ENCODE measurements at regions not wholly inside any gene's neighbourhood (a gene's known extent, or its start where the extent isn't known, plus 50 kb on each side); places are given as distances from the start of the nearest gene placed in this dataset.

DNA sequence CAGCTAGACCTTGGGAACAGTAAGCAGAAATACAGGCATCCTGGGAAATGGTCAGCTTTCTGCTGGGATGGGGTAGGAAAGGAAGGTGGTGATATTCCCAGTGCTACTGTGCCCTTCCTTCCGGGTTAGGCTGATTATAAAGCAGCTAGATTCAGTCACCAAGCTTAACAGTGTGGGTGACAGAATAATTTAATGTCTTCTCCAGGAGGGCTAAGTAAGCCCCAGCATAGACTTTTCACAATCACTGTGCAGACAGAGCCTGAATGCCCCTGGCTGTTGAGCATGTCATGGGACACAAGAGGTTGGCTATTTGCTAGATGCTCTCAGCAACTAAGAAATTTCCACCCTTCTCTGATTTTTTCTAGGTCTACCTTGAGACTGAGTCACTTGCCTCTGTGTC is 513.0 kb downstream of the TOX3 start:
- TF ChIP-seq SPI1 (IDR thresholded peaks at IDR 0.05; ENCODE audit: borderline replicate concordance, low read depth) (no peak), POLR2AphosphoS5 (IDR thresholded peaks at IDR 0.05; ENCODE audit: low read depth) (no peak), GABPA (IDR thresholded peaks at IDR 0.05; ENCODE audit: low read depth) (no peak)
- TF ChIP-seq, protein P1, sequence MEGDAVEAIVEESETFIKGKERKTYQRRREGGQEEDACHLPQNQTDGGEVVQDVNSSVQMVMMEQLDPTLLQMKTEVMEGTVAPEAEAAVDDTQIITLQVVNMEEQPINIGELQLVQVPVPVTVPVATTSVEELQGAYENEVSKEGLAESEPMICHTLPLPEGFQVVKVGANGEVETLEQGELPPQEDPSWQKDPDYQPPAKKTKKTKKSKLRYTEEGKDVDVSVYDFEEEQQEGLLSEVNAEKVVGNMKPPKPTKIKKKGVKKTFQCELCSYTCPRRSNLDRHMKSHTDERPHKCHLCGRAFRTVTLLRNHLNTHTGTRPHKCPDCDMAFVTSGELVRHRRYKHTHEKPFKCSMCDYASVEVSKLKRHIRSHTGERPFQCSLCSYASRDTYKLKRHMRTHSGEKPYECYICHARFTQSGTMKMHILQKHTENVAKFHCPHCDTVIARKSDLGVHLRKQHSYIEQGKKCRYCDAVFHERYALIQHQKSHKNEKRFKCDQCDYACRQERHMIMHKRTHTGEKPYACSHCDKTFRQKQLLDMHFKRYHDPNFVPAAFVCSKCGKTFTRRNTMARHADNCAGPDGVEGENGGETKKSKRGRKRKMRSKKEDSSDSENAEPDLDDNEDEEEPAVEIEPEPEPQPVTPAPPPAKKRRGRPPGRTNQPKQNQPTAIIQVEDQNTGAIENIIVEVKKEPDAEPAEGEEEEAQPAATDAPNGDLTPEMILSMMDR (IDR thresholded peaks at IDR 0.05; ENCODE audit: insufficient read depth, low read length): no peak
- TF ChIP-seq, protein P2, sequence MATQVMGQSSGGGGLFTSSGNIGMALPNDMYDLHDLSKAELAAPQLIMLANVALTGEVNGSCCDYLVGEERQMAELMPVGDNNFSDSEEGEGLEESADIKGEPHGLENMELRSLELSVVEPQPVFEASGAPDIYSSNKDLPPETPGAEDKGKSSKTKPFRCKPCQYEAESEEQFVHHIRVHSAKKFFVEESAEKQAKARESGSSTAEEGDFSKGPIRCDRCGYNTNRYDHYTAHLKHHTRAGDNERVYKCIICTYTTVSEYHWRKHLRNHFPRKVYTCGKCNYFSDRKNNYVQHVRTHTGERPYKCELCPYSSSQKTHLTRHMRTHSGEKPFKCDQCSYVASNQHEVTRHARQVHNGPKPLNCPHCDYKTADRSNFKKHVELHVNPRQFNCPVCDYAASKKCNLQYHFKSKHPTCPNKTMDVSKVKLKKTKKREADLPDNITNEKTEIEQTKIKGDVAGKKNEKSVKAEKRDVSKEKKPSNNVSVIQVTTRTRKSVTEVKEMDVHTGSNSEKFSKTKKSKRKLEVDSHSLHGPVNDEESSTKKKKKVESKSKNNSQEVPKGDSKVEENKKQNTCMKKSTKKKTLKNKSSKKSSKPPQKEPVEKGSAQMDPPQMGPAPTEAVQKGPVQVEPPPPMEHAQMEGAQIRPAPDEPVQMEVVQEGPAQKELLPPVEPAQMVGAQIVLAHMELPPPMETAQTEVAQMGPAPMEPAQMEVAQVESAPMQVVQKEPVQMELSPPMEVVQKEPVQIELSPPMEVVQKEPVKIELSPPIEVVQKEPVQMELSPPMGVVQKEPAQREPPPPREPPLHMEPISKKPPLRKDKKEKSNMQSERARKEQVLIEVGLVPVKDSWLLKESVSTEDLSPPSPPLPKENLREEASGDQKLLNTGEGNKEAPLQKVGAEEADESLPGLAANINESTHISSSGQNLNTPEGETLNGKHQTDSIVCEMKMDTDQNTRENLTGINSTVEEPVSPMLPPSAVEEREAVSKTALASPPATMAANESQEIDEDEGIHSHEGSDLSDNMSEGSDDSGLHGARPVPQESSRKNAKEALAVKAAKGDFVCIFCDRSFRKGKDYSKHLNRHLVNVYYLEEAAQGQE (IDR thresholded peaks at IDR 0.05; ENCODE audit: insufficient replicate concordance, low read depth): no peak
- H3K27me3 ChIP-seq (ENCODE audit: insufficient read depth, poor library complexity, severe bottlenecking): no peaks in the 10 kb centered on the region
- H3K27ac ChIP-seq (replicated peaks): no peak overlapping the region
- H3K4me3 ChIP-seq (replicated peaks; ENCODE audit: insufficient read depth, low read length): no peak overlapping the region
- no peak for DNase-seq (ENCODE audit: low read depth in 1 of 2, low spot score in 1 of 2)

DNA sequence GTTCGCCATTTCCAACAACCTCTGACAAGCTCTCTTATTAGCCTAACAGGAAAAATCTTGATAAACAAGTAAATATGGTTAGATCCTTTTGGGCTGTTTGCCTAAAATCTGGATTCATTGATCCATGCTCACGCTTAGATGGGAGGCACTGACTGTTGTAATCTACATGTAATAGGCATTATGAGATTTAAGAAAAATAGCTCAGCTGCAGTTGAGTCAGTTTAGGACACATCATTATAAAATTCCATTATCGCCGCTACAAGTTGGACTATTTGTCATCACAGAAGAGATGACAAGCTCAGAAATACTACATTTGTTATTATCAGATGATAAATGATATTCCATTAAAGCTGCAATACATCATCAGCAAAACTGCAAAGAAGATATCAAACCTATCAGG is 524.0 kb downstream of the TOX3 start:
- no peaks in the 10 kb centered on the region for H3K27me3 ChIP-seq (ENCODE audit: insufficient read depth, poor library complexity, severe bottlenecking)
- no peak for TF ChIP-seq POLR2AphosphoS5 (IDR thresholded peaks at IDR 0.05; ENCODE audit: low read depth)
- TF ChIP-seq SPI1 (IDR thresholded peaks at IDR 0.05; ENCODE audit: borderline replicate concordance, low read depth): no peak
- TF ChIP-seq, protein P1 (IDR thresholded peaks at IDR 0.05; ENCODE audit: insufficient read depth, low read length): no peak
- TF ChIP-seq, protein P2 (IDR thresholded peaks at IDR 0.05; ENCODE audit: insufficient replicate concordance, low read depth): no peak
- no peak for TF ChIP-seq GABPA (IDR thresholded peaks at IDR 0.05; ENCODE audit: low read depth)
- no peak overlapping the region for H3K27ac ChIP-seq (replicated peaks)
- H3K4me3 ChIP-seq (replicated peaks; ENCODE audit: insufficient read depth, low read length): no peak overlapping the region
- no peak for DNase-seq (ENCODE audit: low read depth in 1 of 2, low spot score in 1 of 2)

DNA sequence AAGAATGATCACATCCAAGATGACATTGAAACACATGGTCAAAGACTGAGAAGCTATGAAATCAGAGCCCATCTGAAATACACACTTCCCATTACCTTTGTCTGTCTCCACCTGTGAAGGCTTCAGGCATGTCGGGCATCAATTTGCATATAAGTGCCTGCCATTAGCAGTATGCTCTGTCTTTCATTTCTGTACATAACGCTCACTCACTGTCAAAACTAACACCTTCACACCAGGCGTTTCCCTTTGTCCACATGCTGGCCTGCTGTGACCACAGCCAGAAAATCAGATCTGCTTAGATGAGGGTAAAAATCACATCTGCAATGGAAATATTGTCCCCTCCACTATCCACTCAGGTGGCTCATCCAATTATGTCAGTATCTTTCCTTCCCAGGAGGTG is 524.8 kb downstream of the TOX3 start:
- no peak for DNase-seq (ENCODE audit: low read depth in 1 of 2, low spot score in 1 of 2)
- no peak overlapping the region for H3K27ac ChIP-seq (replicated peaks)
- H3K4me3 ChIP-seq (replicated peaks; ENCODE audit: insufficient read depth, low read length): no peak overlapping the region
- no peaks in the 10 kb centered on the region for H3K27me3 ChIP-seq (ENCODE audit: insufficient read depth, poor library complexity, severe bottlenecking)
- no peak for TF ChIP-seq GABPA (IDR thresholded peaks at IDR 0.05; ENCODE audit: low read depth)
- no peak for TF ChIP-seq SPI1 (IDR thresholded peaks at IDR 0.05; ENCODE audit: borderline replicate concordance, low read depth)

DNA sequence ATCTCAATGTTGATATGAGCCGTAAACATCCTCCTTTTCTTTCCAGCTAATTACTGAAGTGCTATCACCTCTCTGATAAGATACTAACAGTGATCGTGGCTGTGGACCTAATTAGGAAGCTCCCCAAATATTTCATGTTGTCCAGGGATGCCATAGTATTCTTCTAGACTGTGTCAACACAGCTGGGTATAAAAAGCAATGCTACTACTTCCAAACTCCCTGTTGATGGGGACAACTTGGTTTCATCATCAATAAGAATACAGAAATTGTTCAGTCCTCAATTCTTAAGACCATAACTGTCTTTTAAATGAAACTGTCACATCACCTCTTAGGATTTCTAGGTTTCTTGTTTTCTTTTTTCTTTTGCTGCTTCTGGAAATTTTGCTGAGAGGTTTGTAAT is 530.6 kb downstream of the TOX3 start:
- no peak overlapping the region for H3K27ac ChIP-seq (replicated peaks)
- TF ChIP-seq POLR2AphosphoS5 (IDR thresholded peaks at IDR 0.05; ENCODE audit: low read depth) (no peak), SPI1 (IDR thresholded peaks at IDR 0.05; ENCODE audit: borderline replicate concordance, low read depth) (no peak), GABPA (IDR thresholded peaks at IDR 0.05; ENCODE audit: low read depth) (no peak)
- TF ChIP-seq, protein P1 (IDR thresholded peaks at IDR 0.05; ENCODE audit: insufficient read depth, low read length): no peak
- TF ChIP-seq, protein P2 (IDR thresholded peaks at IDR 0.05; ENCODE audit: insufficient replicate concordance, low read depth): no peak
- DNase-seq (ENCODE audit: low read depth in 1 of 2, low spot score in 1 of 2): no peak
- no peaks in the 10 kb centered on the region for H3K27me3 ChIP-seq (ENCODE audit: insufficient read depth, poor library complexity, severe bottlenecking)
- no peak overlapping the region for H3K4me3 ChIP-seq (replicated peaks; ENCODE audit: insufficient read depth, low read length)

Measured in HL-60 (cell line).